ENCODE measurements at regions not wholly inside any gene's neighbourhood (a gene's known extent, or its start where the extent isn't known, plus 50 kb on each side); places are given as distances from the start of the nearest gene placed in this dataset.
"Not testable (repeated sequence)": the region's sequence is repeated elsewhere in the genome, so short reads cannot be mapped to it uniquely, and the experiment has no call there.

DNA sequence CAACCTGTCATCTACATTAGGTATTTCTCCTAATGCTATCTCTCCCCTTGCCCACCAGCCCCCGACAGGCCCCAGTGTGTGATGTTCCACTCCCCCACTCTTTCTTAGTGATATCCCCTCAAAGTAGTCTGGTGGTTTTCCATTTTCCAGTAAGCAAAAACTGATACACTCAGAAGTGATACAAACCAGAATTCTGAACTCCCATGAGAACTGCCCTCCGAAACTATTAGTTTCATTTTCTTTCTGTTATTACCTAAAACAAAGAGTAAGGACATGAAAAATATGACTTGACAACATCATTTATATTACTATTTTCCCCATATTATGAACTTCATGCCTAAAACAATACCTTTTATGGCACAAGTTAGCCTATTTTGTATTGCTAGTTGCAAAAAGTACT lies 175.0 kb downstream of the OTUD1 start:
- intact Hi-C loops (cut with DNase I) = no loop called here

DNA sequence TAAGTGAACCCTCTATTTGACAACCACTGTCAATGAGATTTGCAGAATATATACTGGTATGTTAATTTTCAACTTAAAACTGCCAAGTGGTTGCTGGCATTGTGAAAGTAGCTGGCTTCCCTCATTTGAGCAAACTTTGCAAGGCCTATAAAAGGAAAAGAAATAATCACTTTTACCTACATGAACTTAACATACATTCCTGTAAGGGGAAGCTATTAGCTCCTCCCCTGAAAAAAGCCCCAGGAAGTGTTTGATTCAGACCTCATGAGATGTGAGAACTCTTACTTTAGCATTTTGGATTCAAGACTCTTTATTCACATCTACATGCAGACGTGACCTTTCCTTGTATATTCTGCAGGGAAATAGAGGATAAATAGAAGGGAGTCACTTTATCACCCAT lies 175.6 kb downstream of the OTUD1 start:
- intact Hi-C loops (cut with DNase I) = no loop called here

More for the DNA sequence above, 175.0 kb downstream of the OTUD1 start:
- DNase-seq (ENCODE audit: low spot score) = no peak

GRCh38 chr10:23630376-23630775 lies 191.5 kb downstream of the OTUD1 start:
- DNase-seq (ENCODE audit: low spot score) = no peak
- intact Hi-C loops (cut with DNase I) = no loop called here

More for the DNA sequence above, 175.6 kb downstream of the OTUD1 start:
- no peak for DNase-seq (ENCODE audit: low spot score)

- intact Hi-C loops (cut with DNase I) = no loop called here
- no peak for DNase-seq (ENCODE audit: low spot score)
Observed at GRCh38 chr10:23630885-23631284, 192.0 kb downstream of the OTUD1 start.

DNA sequence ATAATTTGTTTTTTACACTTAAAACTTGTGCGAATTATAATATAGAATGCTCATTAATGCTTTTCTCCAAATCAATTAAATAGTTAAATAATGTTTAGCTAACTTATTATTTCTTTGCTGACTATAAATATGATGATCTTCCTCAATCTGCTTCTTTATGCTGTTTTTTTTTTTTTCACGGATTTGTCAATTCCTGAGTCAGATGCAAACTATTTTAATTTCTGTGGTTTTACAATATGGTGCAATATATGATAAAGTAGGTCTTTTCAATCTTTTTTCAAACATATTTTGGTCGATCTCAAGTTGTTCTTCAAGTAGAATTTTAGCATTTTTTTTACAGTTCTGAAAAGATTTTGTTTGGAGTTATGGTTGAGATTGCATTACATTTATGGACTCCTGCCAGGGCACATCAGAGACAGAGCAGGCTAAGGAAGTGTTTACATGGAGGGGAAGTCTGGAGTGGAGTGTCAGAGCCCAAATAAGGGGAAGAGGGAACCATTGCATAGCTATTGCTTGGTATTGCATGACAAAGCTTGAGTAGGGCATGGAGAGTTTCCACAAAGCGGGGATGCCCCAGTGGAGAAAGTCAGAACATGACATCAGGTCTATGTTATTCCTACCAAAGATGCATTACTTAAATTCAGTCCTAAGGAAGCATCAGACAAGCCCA lies 204.4 kb downstream of the OTUD1 start:
- no peak for DNase-seq (ENCODE audit: low spot score)
- intact Hi-C loops (cut with DNase I) = no loop called here

- no peak for DNase-seq (ENCODE audit: low spot score)
Observed at GRCh38 chr10:23648618-23649017, 209.7 kb downstream of the OTUD1 start.

GRCh38 chr10:23656735-23657134 lies 217.9 kb downstream of the OTUD1 start:
- intact Hi-C loops (cut with DNase I) = loop anchor here (5.0 to 10.0 kb wide), 2 partner anchors 132 to 344 kb away; no protein-coding TSS in a partner anchor
- no peak for DNase-seq (ENCODE audit: low spot score)

More at GRCh38 chr10:23648618-23649017, 209.7 kb downstream of the OTUD1 start:
- intact Hi-C loops (cut with DNase I) = no loop called here

GRCh38 chr10:23657677-23658076 lies 218.8 kb downstream of the OTUD1 start:
- no peak for DNase-seq (ENCODE audit: low spot score)
- intact Hi-C loops (cut with DNase I) = loop anchor here (5.0 to 10.0 kb wide), 2 partner anchors 133 to 345 kb away; no protein-coding TSS in a partner anchor

DNA sequence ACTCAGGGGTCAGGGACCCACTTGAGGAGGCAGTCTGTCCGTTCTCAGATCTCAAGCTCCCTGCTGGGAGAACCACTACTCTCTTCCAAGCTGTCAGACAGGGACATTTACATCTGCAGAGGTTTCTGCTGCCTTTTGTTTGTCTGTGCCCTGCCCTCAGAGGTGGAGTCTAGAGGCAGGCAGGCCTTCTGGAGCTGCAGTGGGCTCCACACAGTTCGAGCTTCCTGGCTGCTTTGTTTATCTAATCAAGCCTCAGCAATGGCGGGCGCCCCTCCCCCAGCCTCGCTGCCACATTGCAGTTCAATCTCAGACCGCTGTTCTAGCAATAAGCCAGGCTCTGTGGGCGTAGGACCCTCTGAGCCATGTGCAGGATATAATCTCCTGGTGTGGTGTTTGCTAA lies 233.0 kb downstream of the OTUD1 start:
- intact Hi-C loops (cut with DNase I); DNase-seq (ENCODE audit: low spot score): not testable (repeated sequence)

DNA sequence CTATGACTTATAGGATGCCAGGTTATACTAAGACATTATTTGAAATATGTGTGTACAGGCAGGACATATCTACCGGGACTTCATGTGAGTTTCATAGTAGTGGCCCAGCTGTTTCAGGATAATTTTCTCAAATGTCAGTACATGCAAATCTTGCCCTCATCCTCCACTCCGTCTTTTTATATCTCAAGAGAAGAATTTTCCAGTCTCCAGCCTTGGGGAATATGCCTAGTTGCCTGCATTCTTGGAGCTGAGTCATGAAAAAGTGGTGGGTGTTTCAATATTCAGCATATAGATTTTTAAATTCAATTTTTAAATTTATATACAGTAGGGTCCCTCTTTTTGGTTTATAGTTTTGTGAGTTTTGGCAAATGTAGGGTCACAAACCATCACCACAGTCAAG lies 236.7 kb downstream of the OTUD1 start:
- no peak for DNase-seq (ENCODE audit: low spot score)
- intact Hi-C loops (cut with DNase I) = no loop called here

GRCh38 chr10:23676296-23676695 lies 237.4 kb downstream of the OTUD1 start:
- no peak for DNase-seq (ENCODE audit: low spot score)
- intact Hi-C loops (cut with DNase I) = no loop called here

GRCh38 chr10:23686722-23687121 lies 247.8 kb downstream of the OTUD1 start:
- DNase-seq (ENCODE audit: low spot score) = no peak
- intact Hi-C loops (cut with DNase I) = no loop called here

DNA sequence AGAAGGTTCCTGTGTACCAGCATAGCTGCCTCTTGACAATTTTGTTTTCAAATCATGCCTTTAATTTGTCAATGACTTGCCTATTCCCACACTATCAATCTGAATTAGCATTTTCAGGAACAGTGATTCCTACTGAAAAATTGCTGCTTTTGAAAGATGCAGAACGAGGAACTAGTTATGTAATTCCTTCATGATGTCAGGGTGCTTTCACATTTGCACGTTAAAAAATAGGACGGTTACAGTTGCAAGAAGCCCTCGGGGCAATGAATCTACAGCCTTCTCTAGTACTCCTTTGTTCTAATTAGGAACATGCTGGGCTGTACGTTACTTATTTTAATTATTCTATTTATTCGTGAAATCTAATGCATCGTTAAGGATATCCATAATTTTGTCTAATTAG lies 253.9 kb downstream of the OTUD1 start:
- intact Hi-C loops (cut with DNase I) = loop anchor here (10.0 kb wide), 1 partner anchor 158 kb away; no protein-coding TSS in a partner anchor
- DNase-seq (ENCODE audit: low spot score) = no peak

GRCh38 chr10:23693501-23693901 lies 254.6 kb downstream of the OTUD1 start:
- no peak for DNase-seq (ENCODE audit: low spot score)
- intact Hi-C loops (cut with DNase I) = loop anchor here (10.0 kb wide), 1 partner anchor 159 kb away; no protein-coding TSS in a partner anchor

GRCh38 chr10:23693925-23694324 lies 255.1 kb downstream of the OTUD1 start:
- intact Hi-C loops (cut with DNase I) = loop anchor here (10.0 kb wide), 1 partner anchor 159 kb away; no protein-coding TSS in a partner anchor
- DNase-seq (ENCODE audit: low spot score) = no peak

GRCh38 chr10:23694446-23694920 lies 255.6 kb downstream of the OTUD1 start:
- DNase-seq (ENCODE audit: low spot score) = no peak
- intact Hi-C loops (cut with DNase I) = loop anchor here (10.0 kb wide), 1 partner anchor 160 kb away; no protein-coding TSS in a partner anchor

DNA sequence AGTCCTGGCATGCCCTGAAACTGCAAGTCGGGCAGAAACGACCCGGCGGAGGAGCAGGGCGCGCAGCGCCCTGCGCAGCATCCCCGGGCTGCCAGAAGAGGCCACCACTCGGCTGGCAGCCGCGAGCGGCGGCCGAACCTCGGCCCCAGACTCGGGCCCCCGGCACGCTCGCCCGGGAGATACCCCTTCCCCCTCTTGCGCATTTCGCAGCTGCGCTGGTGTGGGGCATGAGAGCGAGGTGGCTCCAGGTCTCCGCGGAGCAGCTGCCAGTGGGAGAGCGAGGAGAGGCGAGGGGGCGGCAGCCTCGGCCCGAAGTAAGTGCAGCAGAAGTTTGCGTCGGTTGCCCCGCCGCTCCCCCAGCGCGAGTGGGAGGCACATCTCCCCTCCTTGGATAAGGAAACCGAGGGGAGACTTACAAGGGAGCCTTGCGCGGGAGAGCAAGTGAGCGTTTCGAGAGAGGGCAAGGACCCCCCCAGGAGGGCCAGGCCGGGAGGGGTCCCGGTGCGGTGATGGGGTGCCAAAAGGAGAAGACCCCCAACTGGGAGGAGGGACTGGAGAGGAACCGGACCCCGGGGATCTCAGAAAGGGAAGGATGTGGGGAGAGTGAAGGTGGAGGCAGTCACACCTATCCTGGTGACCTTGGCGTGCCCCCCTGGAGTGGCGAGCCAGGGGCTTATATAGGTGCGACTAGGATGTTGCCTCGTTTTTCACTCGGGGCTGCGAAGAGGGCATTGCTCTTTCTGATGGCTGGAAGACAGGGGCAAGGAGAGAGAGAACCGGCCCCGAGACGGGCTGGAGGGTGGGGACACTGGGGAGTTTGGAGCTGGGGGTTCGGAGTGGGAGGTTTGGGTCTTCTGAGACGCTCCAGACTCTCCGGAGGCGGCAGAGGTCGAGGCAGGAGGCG lies 256.3 kb downstream of the OTUD1 start:
- intact Hi-C loops (cut with DNase I) = loop anchor here (10.0 kb wide), 1 partner anchor 160 kb away; no protein-coding TSS in a partner anchor
- DNase-seq (ENCODE audit: low spot score) = no peak

DNA sequence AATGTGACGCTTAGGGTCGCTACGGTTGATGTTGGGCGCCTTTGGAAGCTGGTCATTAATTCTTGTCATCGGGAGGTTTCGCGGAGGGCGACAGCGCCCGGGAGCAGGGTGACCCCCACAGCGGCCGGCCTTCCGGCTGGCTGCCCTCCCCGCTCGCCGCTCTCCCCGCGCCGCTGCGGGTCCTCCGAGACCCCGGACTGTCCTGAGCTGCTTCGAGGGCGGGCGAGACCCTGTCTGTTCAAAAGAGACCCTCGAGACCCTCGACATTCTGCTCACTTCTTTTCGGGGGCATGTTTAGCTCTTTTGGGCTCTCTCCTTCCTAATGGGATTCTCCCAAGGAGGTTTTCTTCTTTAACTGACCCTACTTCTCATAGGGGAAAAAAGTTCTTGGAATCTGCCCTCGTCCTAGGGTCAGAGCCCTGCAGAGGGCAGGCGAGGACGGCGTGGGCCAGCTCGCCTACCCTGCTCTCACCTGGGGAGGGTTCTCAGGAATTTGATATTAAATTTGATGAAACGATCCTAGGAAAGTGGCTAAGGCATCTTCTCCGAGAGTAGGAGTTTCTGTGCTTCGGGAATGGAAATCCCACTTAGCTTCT lies 257.0 kb downstream of the OTUD1 start:
- no peak for DNase-seq (ENCODE audit: low spot score)

GRCh38 chr10:23696476-23696875 lies 257.6 kb downstream of the OTUD1 start:
- intact Hi-C loops (cut with DNase I) = loop anchor here (10.0 kb wide), 1 partner anchor 162 kb away; no protein-coding TSS in a partner anchor
- no peak for DNase-seq (ENCODE audit: low spot score)

More for the DNA sequence above, 257.0 kb downstream of the OTUD1 start:
- intact Hi-C loops (cut with DNase I) = loop anchor here (10.0 kb wide), 1 partner anchor 161 kb away; no protein-coding TSS in a partner anchor
